ENCODE measurements at regions not wholly inside any gene's neighbourhood (a gene's known extent, or its start where the extent isn't known, plus 50 kb on each side); places are given as distances from the start of the nearest gene placed in this dataset.

GRCh38 chr5:58330781-58331180 is 129.1 kb downstream of the PLK2 start:
- TF ChIP-seq, protein P1, sequence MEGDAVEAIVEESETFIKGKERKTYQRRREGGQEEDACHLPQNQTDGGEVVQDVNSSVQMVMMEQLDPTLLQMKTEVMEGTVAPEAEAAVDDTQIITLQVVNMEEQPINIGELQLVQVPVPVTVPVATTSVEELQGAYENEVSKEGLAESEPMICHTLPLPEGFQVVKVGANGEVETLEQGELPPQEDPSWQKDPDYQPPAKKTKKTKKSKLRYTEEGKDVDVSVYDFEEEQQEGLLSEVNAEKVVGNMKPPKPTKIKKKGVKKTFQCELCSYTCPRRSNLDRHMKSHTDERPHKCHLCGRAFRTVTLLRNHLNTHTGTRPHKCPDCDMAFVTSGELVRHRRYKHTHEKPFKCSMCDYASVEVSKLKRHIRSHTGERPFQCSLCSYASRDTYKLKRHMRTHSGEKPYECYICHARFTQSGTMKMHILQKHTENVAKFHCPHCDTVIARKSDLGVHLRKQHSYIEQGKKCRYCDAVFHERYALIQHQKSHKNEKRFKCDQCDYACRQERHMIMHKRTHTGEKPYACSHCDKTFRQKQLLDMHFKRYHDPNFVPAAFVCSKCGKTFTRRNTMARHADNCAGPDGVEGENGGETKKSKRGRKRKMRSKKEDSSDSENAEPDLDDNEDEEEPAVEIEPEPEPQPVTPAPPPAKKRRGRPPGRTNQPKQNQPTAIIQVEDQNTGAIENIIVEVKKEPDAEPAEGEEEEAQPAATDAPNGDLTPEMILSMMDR (IDR thresholded peaks at IDR 0.05), result no peak
- no peak for TF ChIP-seq POLR2A (IDR thresholded peaks at IDR 0.05)
